SK-N-DZ (cell line): ENCODE measurements at regions not wholly inside any gene's neighbourhood (a gene's known extent, or its start where the extent isn't known, plus 50 kb on each side); places are given as distances from the start of the nearest gene placed in this dataset.
"Not testable (repeated sequence)": the region's sequence is repeated elsewhere in the genome, so short reads cannot be mapped to it uniquely, and the experiment has no call there.

ENCODE experiments used
- DNase-seq: peaks from one replicate; pipeline ENCODE4 v3.0.0-alpha.2; 2015; ENCODE audit warnings: low spot score

DNA sequence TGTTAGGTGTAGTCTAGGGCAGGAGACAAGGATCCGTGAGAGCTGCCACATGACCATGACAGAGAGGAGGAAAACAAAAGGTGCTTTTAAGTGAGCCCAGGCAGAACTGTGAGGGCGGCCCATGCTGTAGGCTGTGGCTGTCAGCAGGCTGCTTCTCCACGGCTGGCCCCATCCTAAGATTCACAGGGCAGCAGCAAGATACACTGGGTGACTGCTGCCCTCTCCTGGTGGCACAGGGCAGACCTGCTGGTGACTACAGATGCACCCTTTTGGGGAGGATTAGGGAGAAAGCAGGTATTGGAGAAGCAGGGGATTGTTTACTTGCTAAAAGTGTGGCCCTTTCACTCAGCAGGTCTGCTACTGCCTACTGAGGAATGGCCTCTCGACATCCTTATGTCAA lies 112.2 kb upstream of the CCZ1B start:
- not testable (repeated sequence) for DNase-seq

DNA sequence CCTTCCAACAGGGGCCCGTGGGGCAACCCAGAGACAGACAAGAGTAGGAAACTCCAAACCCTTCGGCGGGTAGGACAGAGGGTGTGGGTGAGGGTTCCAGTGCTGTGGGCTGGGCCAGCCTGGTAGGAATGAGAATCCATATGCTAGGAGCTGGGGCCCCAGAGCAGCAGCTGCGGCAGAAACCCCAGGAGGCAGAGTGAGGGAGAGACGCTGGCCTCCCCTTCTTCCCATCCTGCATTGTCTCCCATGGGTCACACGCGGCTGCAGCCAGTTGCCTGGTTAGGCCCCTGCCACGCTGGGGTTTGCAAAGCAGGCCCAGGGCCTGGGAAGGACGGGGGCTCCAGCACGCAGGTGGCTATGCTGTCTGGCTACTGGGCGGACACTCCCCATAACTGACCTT lies 113.1 kb upstream of the CCZ1B start:
- DNase-seq, result not testable (repeated sequence)

DNA sequence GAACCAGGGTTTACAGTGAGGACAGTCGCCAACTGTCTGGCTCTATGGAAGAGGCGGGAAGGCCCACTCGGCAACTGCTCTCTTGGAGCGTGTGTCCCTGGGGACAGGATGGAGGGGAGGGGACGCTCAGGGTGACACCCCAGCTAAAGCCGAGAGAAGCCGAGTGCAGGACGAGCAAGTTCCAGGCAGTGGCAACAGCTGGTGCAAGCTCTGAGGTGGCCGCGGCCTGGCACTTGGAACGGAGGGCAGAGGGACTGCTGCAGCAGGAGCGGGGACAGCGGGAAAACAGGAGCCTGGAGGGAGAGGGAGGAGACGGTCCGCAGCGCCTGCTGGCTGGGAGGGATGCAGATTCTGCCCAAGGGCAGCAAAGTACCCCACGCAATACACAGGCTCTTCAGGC lies 113.8 kb upstream of the CCZ1B start:
- not testable (repeated sequence) for DNase-seq

DNA sequence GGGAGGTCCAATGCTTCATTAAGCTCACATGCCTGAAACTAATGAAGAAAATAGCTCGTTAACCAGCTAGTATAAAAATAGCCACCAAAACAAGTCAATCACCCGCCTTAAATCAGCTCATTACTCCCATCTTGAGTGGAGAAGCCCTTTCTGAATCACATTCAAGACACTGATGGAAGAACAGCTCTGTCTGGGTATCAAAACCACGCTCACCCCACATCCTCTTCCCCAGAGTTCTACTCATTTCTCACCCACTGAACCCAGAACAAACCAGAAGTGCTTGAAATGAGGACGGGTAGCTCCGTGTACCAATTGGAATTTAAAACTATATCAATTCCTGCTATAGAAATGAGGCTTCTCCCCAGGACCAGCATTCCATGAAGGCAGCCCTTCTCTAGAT lies 120.8 kb upstream of the CCZ1B start:
- DNase-seq, result not testable (repeated sequence)

DNA sequence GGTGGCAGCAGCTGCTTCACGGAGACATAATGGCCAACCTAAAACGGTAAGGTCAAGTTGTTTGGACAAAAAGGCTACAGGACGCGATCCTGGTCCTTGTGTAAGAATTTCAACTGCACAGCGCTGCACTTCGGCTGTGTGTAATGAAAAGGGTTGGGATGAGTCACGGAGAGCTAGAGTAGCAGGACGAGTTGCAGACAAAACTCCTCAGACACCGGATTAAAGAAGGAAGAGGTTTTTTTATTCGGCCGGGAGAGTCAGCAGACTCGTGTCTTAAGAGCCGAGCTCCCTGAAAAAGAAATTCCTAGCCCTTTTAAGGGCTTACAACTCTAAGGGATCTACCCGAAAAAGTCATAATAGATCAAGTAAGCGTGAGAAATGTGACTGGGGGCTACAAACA lies 124.2 kb upstream of the CCZ1B start:
- DNase-seq, result not testable (repeated sequence)

DNA sequence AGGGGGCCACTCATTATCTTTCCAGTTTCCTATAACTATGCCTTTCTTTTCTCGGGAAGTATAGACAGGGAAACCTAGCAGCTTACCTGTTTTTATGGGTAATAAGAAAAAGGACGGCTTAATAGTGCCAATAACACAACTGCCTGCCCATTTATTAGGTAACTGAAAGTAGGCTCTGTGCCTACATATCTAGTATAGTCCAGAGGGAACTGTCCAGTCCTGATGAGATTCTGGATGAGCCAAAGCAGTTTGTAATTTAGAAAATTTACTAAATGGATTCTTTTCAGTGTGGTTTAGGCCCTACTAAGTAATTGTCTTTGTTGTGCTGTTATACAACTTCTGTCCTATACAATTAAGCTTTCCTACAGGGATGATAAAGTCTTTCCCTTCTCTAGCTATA lies 125.5 kb upstream of the CCZ1B start:
- DNase-seq, result not testable (repeated sequence)

DNA sequence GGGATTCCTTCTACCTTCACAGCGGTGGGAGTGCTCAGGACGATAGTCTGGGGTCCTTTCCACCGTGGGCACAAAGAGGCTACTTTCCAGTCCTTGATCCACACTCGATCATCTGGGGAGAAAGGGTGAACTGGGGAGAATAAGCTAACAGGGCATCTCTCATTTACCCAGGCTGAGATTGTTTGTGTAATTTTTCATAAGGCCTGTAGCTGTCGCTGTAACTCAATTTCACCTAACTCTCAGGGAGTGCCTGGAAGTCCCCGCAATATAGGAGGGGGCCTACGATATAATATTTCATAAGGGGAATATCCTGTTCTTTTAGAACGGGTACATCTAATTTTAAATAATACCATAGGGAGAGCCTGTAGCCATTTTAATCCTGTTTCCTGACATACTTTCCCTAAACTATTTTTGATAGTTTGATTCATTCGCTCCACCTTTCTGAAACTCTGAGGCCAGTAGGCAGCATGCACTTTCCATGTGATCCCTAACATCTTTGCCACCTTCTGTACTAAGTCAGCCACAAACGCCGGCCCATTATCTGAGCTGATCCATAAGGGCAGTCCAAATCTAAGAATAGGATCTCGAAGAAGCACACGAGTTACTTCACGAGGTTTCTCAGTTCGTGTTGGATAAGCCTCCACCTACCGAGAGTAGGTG lies 127.2 kb upstream of the CCZ1B start:
- not testable (repeated sequence) for DNase-seq

DNA sequence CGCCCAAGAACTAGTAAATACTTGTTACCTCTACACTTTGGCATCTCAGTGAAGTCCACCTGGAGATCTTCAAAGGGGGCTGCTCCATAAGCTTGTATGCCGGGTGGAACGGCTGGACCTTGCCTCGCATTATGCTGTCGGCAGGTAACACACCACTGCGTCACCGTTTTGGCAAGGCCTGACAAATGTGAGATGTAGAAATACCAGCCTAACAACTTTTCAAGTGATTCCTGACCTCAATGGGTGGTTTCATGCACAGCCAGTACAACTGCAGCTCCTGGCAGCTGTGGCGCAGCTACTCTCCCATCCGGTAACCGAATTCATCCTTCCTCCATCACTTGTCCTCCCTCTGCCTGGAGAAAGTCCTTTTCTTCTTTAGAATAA lies 127.7 kb upstream of the CCZ1B start:
- not testable (repeated sequence) for DNase-seq

DNA sequence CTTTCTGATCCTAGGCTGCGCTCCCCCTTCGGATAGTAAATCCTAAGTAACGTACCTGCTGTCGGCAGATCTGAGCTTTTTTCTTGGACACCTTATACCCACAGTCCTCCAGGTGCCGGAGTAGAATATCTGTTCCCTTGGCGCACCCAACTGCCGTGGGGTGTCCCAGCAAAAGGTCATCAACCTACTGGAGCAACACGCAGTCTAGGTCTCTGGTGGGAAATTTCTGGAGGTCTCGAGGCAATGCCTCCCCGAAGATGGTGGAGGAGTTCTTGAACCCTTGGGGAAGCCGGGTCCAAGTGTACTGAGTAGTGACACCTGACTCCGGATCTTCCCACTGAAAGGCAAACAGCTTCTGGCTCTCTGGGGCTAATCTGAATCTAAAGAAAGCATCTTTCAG lies 129.3 kb upstream of the CCZ1B start:
- not testable (repeated sequence) for DNase-seq

DNA sequence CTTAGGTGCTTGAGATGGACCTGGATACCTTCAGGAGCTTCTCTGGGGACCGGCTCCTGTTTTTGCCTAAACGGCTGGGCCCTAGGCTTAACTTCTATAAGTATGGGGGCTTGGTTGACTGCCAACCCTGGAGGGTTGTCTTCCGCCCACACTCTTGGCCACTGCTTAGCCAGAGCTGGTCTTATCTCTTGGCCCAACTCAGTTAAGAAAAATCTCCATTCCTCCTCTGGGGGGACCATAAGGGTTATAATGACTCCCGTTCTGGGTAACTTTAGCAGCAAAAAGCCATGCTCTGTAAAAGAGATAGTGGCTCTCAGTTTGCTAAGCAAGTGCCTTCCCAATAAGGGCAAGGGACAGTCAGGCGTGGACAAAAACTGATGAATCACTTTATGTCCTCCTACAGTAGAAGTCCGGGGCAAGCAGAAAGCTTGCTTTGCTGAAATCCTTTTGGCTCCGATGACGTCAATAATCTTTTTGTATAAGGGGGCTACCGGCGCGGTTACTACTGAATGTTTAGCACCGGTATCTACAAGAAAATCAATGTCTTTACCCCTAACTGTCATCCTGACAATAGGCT lies 130.0 kb upstream of the CCZ1B start:
- DNase-seq, result not testable (repeated sequence)

DNA sequence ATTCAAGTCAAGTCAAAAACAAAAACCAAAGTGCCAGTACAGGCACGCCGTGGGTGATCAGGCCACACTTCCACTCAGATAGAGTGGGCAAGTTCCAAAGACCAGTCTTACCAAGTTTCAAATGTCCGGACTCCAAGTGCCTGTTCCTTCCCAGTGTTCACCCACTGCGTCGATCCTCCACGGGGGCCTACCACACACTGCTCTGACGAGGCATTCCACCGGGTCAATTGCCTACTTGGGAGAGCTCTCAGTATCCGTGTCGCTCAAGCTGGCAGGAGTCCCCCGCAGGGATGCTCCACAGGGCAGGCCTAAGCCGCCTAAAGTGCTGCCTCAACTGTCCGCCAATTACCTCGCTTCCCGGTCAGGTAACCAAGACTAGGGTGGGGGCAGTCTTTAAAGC lies 132.3 kb upstream of the CCZ1B start:
- not testable (repeated sequence) for DNase-seq

DNA sequence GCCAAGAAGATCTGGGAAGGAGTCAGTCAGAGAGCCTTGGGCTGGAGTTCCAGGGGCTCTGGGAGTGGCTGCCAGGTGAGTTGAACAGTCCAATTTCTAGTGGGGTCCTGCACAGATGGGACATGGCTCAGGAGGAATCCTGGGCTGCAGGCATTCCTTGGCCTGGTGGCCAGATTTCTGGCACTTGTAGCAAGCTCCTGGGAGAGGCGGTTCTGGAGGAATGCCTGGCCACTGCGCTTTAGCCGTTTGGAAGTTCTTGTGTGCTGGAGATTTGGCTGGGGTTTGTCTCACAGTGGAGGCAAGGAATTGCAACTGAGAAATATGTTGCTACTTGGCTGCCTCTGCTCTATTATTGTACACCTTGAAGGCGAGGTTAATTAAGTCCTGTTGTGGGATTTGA lies 133.9 kb upstream of the CCZ1B start:
- DNase-seq, result not testable (repeated sequence)

DNA sequence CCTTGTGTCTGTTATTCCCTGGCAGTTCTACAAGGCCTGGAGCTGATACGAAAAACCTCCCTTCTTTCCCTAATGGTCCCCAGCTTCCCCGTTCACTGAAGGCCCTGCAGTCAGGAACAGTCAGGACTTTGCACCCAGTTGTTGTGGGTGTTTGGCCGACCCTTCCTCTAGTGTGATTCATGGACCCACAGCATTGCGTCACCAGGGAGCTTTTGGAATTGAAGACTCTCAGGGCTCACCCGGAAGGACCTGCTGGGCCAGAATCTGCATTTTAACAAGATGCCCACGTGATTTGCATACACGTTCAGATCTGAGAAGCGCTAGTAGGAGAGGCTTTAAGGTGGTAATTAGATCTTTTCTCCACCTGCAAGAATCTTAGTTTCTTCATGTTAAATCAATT lies 136.8 kb upstream of the CCZ1B start:
- DNase-seq, result not testable (repeated sequence)

DNA sequence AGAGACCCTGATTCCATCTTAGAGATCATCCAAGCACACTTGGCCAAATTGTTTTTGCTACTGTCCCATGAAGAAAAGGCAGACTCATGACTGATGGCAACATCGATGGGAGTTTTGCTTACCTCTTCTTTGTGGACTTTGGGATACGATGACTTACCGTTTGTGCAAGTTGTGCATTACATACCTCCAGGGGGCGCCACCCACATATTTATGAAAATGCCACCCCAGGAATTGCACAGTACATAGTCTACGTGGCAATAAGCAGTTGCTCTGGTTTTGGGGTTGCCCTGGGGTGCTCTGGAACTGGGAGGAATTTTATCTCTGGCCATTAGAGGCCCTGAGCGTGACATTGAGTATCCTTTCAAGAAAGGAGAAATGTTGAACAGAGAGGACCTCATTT lies 139.0 kb upstream of the CCZ1B start:
- DNase-seq, result not testable (repeated sequence)

DNA sequence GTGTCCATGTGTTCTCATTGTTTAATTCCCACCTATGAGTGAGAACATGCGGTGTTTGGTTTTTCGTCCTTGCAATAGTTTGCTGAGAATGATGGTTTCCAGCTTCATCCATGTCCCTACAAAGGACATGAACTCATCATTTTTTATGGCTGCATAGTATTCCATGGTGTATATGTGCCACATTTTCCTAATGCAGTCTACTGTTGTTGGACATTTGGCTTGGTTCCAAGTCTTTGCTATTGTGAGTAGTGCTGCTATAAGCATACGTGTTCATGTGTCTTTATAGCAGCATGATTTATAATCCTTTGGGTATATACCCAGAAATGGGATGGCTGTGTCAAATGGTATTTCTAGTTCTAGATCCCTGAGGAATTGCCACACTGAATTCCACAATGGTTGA lies 144.1 kb upstream of the CCZ1B start:
- DNase-seq, result not testable (repeated sequence)

DNA sequence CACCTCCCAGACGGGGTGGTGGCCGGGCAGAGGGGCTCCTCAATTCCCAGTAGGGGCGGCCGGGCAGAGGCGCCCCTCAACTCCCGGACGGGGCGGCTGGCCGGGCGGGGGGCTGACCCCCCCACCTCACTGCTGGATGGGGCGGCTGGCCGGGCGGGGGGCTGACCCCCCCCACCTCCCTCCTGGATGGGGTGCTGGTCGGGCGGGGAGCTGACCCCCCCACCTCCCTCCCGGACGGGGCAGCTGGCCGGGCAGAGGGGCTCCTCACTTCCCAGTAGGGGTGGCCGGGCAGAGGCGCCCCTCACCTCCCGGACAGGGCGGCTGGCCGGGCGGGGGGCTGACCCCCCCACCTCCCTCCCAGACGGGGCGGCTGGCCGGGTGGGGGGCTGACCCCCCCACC lies 148.8 kb upstream of the CCZ1B start:
- not testable (repeated sequence) for DNase-seq

DNA sequence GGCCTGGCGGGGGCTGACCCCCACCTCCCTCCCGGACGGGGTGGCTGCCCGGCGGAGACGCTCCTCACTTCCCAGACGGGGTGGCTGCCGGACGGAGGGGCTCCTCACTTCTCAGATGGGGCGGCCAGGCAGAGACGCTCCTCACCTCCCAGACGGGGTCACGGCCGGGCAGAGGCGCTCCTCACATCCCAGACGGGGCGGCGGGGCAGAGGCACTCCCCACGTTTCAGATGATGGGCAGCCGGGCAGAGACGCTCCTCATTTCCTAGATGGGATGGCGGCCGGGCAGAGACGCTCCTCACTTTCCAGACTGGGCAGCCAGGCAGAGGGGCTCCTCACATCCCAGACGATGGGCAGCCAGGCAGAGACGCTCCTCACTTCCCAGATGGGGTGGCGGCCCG lies 149.3 kb upstream of the CCZ1B start:
- not testable (repeated sequence) for DNase-seq

DNA sequence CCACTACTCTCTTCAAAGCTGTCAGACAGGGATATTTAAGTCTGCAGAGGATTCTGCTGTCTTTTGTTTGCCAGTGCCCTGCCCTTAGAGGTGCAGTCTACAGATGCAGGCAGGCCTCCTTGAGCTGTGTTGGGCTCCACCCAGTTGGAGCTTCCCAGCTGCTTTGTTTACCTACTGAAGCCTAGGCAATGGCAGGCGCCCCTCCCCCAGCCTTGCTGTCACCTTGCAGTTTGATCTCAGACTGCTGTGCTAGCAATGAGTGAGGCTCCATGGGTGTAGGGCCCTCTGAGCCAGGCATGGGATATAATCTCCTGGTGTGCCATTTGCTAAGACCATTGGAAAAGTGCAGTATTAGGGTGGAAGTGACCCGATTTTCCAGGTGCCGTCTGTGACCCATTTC lies 151.3 kb upstream of the CCZ1B start:
- not testable (repeated sequence) for DNase-seq

DNA sequence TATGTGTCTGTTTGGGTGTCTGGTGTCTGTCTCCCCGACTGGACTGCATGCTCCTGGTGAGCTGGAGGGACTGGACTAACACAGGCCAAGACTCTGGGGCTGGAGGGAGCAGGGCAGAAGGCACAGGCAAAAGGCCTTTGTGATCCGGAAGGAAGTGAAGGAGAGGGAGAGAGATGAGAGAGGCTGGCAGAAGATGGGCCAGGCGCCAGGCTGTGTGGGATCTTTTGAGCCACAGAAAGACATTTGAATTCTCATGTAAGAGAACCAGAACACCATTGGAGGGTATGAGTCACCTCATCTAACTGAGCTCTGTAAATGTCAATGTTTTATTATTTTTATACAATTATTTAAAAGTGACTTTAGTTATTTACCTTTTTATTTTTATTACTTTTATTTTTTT lies 152.3 kb upstream of the CCZ1B start:
- DNase-seq, result not testable (repeated sequence)

DNA sequence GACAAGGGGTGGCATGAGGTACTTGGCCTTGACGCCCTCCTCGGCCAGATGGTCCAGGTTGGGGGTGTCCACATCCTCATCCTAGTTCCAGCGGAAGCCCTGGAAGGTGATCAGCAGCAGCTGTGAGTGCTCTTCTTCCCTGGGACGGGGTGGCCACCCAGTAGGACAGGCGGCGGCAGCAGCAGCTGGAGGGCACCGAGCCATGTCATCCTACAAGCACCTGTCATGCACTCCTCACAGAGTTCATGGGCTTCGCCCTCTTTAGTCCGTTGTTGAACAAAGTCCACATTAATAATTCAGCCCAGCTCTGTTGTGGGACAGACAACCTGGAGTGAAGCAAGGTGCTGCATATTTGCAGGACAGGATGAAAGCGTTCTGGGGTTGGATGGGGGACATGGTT lies 153.4 kb upstream of the CCZ1B start:
- DNase-seq, result not testable (repeated sequence)

DNA sequence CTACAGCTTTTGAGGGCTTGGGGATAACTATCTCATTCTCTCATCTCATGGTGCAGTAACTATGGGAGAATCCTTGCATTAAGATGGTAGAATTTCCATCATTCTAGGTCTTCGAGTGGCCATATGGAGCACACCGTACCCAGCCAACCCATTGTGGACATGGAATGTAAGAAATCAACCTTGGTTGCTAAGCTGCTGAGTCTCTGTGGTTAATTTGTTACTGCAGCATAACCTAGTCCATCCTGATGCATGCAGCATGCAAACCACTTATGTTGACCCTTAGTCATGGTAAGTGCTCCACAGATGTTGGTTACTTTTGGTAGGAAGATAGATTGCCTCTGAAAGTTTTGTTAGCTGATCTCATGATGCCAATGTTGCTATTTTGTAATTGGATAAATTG lies 156.3 kb upstream of the CCZ1B start:
- DNase-seq, result not testable (repeated sequence)

DNA sequence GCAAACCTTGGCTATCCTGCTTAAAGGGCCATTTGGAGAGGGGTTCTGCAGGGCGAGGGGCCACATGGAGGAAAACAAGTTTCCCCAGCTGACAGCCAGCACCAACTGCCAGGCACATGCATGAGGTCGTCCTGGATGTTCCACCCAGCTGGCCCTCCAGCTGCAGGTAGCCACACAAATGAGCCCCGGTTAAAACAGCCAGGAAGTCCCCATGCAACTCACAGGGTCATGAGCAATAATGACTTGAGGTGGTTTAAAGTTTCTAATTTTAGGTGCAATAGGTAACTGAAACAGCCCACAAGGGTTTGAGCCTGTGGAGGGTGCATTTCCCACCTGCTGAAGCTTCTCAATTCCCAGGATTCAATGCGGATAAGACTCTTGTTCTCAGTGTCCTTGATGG lies 160.8 kb upstream of the CCZ1B start:
- not testable (repeated sequence) for DNase-seq

DNA sequence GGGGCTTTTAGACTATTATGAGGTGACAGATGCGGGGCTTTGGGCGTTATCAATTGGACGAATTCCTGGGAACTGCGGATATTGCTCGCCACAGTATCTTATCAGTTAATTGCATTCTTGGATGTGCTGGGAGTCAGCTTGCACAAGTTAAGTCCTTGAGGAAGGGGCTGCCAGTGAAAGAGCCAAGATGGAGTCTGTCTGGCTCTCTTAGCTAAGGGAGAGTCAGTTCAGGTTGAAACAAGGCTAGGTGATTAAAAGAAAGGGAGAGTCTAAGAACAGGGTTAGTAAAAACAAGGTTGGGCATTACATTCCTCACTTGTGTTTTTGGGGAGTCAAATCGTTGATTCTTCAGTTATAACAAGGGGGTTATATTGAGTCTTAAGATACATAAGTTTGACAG lies 162.5 kb upstream of the CCZ1B start:
- not testable (repeated sequence) for DNase-seq

DNA sequence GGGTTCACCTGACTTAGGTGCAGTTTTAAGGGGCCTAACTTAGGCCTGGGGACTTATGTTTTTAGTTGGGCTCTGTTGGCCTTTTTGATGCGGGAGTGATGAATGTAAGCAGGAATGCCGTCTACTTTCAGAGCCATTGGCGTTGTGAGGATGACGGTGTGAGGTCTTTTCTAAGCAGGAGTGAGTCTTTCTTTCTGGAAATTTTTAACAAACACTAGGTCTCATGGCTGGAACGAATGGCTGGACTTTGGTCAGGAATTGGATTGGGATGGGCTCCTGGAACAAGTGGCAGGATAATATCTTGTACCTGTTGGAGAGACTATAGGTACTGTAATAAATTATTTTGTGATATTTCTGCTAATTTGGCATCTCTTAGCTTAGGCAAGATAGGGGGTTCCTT lies 163.9 kb upstream of the CCZ1B start:
- not testable (repeated sequence) for DNase-seq
